ENCODE measurements at regions not wholly inside any gene's neighbourhood (a gene's known extent, or its start where the extent isn't known, plus 50 kb on each side); places are given as distances from the start of the nearest gene placed in this dataset.
"Not testable (repeated sequence)": the region's sequence is repeated elsewhere in the genome, so short reads cannot be mapped to it uniquely, and the experiment has no call there.

GRCh38 chr4:27115221-27115620 is 254.6 kb downstream of the STIM2 start:
- no peak overlapping the region for H3K4me3 ChIP-seq (replicated peaks in 1 of 2; ENCODE audit: low read depth in 2 of 2, low read length in 2 of 2)
- no peak for DNase-seq (ENCODE audit: low read depth in 2 of 2)
- TF ChIP-seq CTCF (IDR thresholded peaks at IDR 0.05; ENCODE audit: low read depth, low read length): no peak

- DNase-seq (ENCODE audit: low read depth in 2 of 2): no peak
- no peak overlapping the region for H3K4me3 ChIP-seq (replicated peaks in 1 of 2; ENCODE audit: low read depth in 2 of 2, low read length in 2 of 2)
- no peak for TF ChIP-seq CTCF (IDR thresholded peaks at IDR 0.05; ENCODE audit: low read depth, low read length)
Measured at GRCh38 chr4:27117453-27117852, 256.8 kb downstream of the STIM2 start.

GRCh38 chr4:27119239-27119638 is 258.6 kb downstream of the STIM2 start:
- no peak overlapping the region for H3K4me3 ChIP-seq (replicated peaks in 1 of 2; ENCODE audit: low read depth in 2 of 2, low read length in 2 of 2)
- no peak for DNase-seq (ENCODE audit: low read depth in 2 of 2)
- TF ChIP-seq CTCF (IDR thresholded peaks at IDR 0.05; ENCODE audit: low read depth, low read length): no peak

- no peak for DNase-seq (ENCODE audit: low read depth in 2 of 2)
- TF ChIP-seq CTCF (IDR thresholded peaks at IDR 0.05; ENCODE audit: low read depth, low read length): no peak
- no peak overlapping the region for H3K4me3 ChIP-seq (replicated peaks in 1 of 2; ENCODE audit: low read depth in 2 of 2, low read length in 2 of 2)
Measured at GRCh38 chr4:27121830-27122229, 261.2 kb downstream of the STIM2 start.

GRCh38 chr4:27123123-27123768 is 262.6 kb downstream of the STIM2 start:
- no peak for TF ChIP-seq CTCF (IDR thresholded peaks at IDR 0.05; ENCODE audit: low read depth, low read length)
- no peak overlapping the region for H3K4me3 ChIP-seq (replicated peaks in 1 of 2; ENCODE audit: low read depth in 2 of 2, low read length in 2 of 2)
- no peak for DNase-seq (ENCODE audit: low read depth in 2 of 2)

- DNase-seq (ENCODE audit: low read depth in 2 of 2): no peak
- no peak overlapping the region for H3K4me3 ChIP-seq (replicated peaks in 1 of 2; ENCODE audit: low read depth in 2 of 2, low read length in 2 of 2)
- TF ChIP-seq CTCF (IDR thresholded peaks at IDR 0.05; ENCODE audit: low read depth, low read length): no peak
Measured at GRCh38 chr4:27123769-27124124, 263.1 kb downstream of the STIM2 start.

- DNase-seq (ENCODE audit: low read depth in 2 of 2); H3K4me3 ChIP-seq (replicated peaks in 1 of 2; ENCODE audit: low read depth in 2 of 2, low read length in 2 of 2): not testable (repeated sequence)
Measured at GRCh38 chr4:27126895-27127294, 266.3 kb downstream of the STIM2 start.

All from cardiac fibroblast (primary cell).